ENCODE measurements at regions not wholly inside any gene's neighbourhood (a gene's known extent, or its start where the extent isn't known, plus 50 kb on each side); places are given as distances from the start of the nearest gene placed in this dataset.

- Histone ChIP-seq H3K27ac (ENCODE audit: low read depth, low read length) (no peak overlapping the region), H3K9me3 (ENCODE audit: control insufficient read depth in 1 of 2, low read length in 2 of 2) (peaks cover 13 to 16% of the 10 kb centered on the region in 2 donors), H3K27me3 (ENCODE audit: control insufficient read depth in 1 of 2, insufficient read depth in 2 of 2, low read length in 2 of 2) (no peaks in the 10 kb centered on the region), H3K36me3 (ENCODE audit: control insufficient read depth in 1 of 2, insufficient read depth in 2 of 2, low read length in 2 of 2) (no peaks in the 10 kb centered on the region), H3K4me3 (ENCODE audit: low read depth in 1 of 2, low read length in 2 of 2) (no peak overlapping the region), H3K4me1 (ENCODE audit: control insufficient read depth in 1 of 2, insufficient read depth in 2 of 2, low read length in 2 of 2) (no peaks in the 10 kb centered on the region), H3K9ac (ENCODE audit: low read depth in 1 of 2, low read length in 2 of 2) (no peak overlapping the region)
Measured at GRCh38 chr13:89287381-89287780, 1616.2 kb downstream of the SLITRK5 start.

DNA sequence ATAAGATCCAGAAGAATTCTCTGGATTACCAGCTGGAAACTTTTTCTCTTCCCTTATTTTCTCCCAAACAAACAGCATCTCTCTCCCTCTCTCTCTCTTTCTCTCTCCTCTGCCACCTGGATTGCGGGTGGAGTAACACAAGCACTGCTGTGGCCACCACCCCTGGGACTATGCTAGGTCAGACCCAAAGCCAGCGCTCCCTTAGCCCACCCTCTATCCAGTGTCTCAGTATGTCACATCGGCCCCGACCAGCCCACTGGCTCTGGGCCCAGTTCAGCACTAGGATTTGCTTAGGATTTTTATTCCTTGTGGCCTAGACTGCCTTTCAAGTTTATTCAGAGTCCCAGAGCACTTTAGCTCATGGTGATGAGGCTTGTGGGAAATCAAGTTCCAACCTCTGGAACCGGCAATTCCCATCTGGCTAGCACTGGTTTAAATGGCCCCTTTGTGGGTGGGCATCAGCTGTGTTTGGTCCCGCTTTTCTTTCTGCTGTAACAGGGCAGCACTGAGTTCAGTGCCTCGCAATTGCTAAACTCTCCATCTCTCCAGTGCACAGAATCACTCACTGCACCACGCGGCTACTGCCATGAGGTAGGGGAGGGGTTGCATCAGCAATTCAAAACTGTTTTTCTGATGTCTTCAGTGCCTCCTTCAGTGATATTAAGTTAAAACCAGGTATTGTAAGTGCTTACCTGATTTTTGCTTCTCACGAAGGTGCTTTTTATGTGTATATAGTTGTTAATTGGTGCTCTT, 1623.1 kb downstream of the SLITRK5 start:
- no peaks in the 10 kb centered on the region for H3K36me3 ChIP-seq (ENCODE audit: control insufficient read depth in 1 of 2, insufficient read depth in 2 of 2, low read length in 2 of 2)
- H3K27me3 ChIP-seq (ENCODE audit: control insufficient read depth in 1 of 2, insufficient read depth in 2 of 2, low read length in 2 of 2), result no peaks in the 10 kb centered on the region
- no peaks in the 10 kb centered on the region for H3K4me1 ChIP-seq (ENCODE audit: control insufficient read depth in 1 of 2, insufficient read depth in 2 of 2, low read length in 2 of 2)
- no peak overlapping the region for H3K9ac ChIP-seq (ENCODE audit: low read depth in 1 of 2, low read length in 2 of 2)
- H3K27ac ChIP-seq (ENCODE audit: low read depth, low read length), result no peak overlapping the region
- peaks cover 11% of the 10 kb centered on the region in 2 donors for H3K9me3 ChIP-seq (ENCODE audit: control insufficient read depth in 1 of 2, low read length in 2 of 2)
- no peak overlapping the region for H3K4me3 ChIP-seq (ENCODE audit: low read depth in 1 of 2, low read length in 2 of 2)

- Histone ChIP-seq H3K4me3 (ENCODE audit: low read depth in 1 of 2, low read length in 2 of 2) (no peak overlapping the region), H3K27ac (ENCODE audit: low read depth, low read length) (no peak overlapping the region), H3K9ac (ENCODE audit: low read depth in 1 of 2, low read length in 2 of 2) (no peak overlapping the region), H3K4me1 (ENCODE audit: control insufficient read depth in 1 of 2, insufficient read depth in 2 of 2, low read length in 2 of 2) (no peaks in the 10 kb centered on the region), H3K36me3 (ENCODE audit: control insufficient read depth in 1 of 2, insufficient read depth in 2 of 2, low read length in 2 of 2) (no peaks in the 10 kb centered on the region), H3K9me3 (ENCODE audit: control insufficient read depth in 1 of 2, low read length in 2 of 2) (peaks cover 2 to 9% of the 10 kb centered on the region in 2 donors), H3K27me3 (ENCODE audit: control insufficient read depth in 1 of 2, insufficient read depth in 2 of 2, low read length in 2 of 2) (no peaks in the 10 kb centered on the region)
Measured at GRCh38 chr13:89307278-89307677, 1636.1 kb downstream of the SLITRK5 start.

- Histone ChIP-seq H3K9me3 (ENCODE audit: control insufficient read depth in 1 of 2, low read length in 2 of 2) (peaks cover 2 to 5% of the 10 kb centered on the region in 2 donors), H3K27ac (ENCODE audit: low read depth, low read length) (no peak overlapping the region), H3K27me3 (ENCODE audit: control insufficient read depth in 1 of 2, insufficient read depth in 2 of 2, low read length in 2 of 2) (no peaks in the 10 kb centered on the region), H3K4me3 (ENCODE audit: low read depth in 1 of 2, low read length in 2 of 2) (no peak overlapping the region), H3K9ac (ENCODE audit: low read depth in 1 of 2, low read length in 2 of 2) (no peak overlapping the region), H3K4me1 (ENCODE audit: control insufficient read depth in 1 of 2, insufficient read depth in 2 of 2, low read length in 2 of 2) (no peaks in the 10 kb centered on the region), H3K36me3 (ENCODE audit: control insufficient read depth in 1 of 2, insufficient read depth in 2 of 2, low read length in 2 of 2) (no peaks in the 10 kb centered on the region)
Measured at GRCh38 chr13:89310943-89311672, 1639.9 kb downstream of the SLITRK5 start.

DNA sequence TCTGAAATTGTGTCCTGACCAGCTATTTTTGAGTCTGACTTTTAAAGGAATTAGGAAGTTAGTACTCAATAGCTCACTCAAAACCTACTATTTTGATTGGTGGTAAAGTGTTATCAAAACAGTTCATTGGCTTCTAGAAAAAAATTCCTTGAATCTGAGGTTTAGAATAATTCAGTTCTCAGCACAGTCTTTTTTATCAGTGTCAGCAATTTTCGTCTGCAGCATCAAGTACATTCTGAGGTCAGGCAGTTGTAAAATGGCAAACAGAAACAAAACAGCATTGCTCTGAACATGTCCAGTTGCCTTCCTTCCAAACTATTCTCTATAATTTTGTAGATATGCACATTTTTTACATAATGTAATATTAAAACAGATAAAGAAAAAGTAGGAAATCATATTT, 1644.1 kb downstream of the SLITRK5 start:
- no peaks in the 10 kb centered on the region for H3K4me1 ChIP-seq (ENCODE audit: control insufficient read depth in 1 of 2, insufficient read depth in 2 of 2, low read length in 2 of 2)
- H3K9me3 ChIP-seq (ENCODE audit: control insufficient read depth in 1 of 2, low read length in 2 of 2), result peaks cover 2 to 5% of the 10 kb centered on the region in 2 donors
- H3K9ac ChIP-seq (ENCODE audit: low read depth in 1 of 2, low read length in 2 of 2), result no peak overlapping the region
- H3K4me3 ChIP-seq (ENCODE audit: low read depth in 1 of 2, low read length in 2 of 2), result no peak overlapping the region
- no peak overlapping the region for H3K27ac ChIP-seq (ENCODE audit: low read depth, low read length)
- no peaks in the 10 kb centered on the region for H3K36me3 ChIP-seq (ENCODE audit: control insufficient read depth in 1 of 2, insufficient read depth in 2 of 2, low read length in 2 of 2)
- no peaks in the 10 kb centered on the region for H3K27me3 ChIP-seq (ENCODE audit: control insufficient read depth in 1 of 2, insufficient read depth in 2 of 2, low read length in 2 of 2)

GRCh38 chr13:89322466-89322865, 1651.3 kb downstream of the SLITRK5 start:
- Histone ChIP-seq H3K4me3 (ENCODE audit: low read depth in 1 of 2, low read length in 2 of 2) (no peak overlapping the region), H3K36me3 (ENCODE audit: control insufficient read depth in 1 of 2, insufficient read depth in 2 of 2, low read length in 2 of 2) (no peaks in the 10 kb centered on the region), H3K4me1 (ENCODE audit: control insufficient read depth in 1 of 2, insufficient read depth in 2 of 2, low read length in 2 of 2) (no peaks in the 10 kb centered on the region), H3K27ac (ENCODE audit: low read depth, low read length) (no peak overlapping the region), H3K27me3 (ENCODE audit: control insufficient read depth in 1 of 2, insufficient read depth in 2 of 2, low read length in 2 of 2) (no peaks in the 10 kb centered on the region), H3K9me3 (ENCODE audit: control insufficient read depth in 1 of 2, low read length in 2 of 2) (peaks cover 7% of the 10 kb centered on the region in 2 donors), H3K9ac (ENCODE audit: low read depth in 1 of 2, low read length in 2 of 2) (no peak overlapping the region)

DNA sequence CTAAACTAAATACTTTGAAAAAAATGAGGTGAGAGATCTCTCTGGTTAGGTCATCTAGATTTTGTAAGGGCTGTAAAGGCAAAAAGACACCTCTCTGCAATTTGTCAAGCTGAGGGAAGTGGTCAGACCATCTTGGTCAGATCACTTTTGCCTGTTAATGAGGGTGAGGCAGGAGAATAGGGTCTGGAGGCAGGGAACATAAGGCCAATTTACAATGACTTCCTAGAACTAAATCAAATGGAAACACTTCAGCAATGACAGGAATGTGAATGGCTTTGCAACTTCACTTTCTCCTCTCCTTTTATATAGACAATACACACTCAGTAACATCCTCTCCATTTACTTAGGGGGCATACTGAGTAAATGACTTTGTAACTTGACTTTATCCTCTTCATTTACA, 1653.4 kb downstream of the SLITRK5 start:
- no peaks in the 10 kb centered on the region for H3K36me3 ChIP-seq (ENCODE audit: control insufficient read depth in 1 of 2, insufficient read depth in 2 of 2, low read length in 2 of 2)
- no peak overlapping the region for H3K27ac ChIP-seq (ENCODE audit: low read depth, low read length)
- no peak overlapping the region for H3K9ac ChIP-seq (ENCODE audit: low read depth in 1 of 2, low read length in 2 of 2)
- no peak overlapping the region for H3K4me3 ChIP-seq (ENCODE audit: low read depth in 1 of 2, low read length in 2 of 2)
- no peaks in the 10 kb centered on the region for H3K27me3 ChIP-seq (ENCODE audit: control insufficient read depth in 1 of 2, insufficient read depth in 2 of 2, low read length in 2 of 2)
- H3K9me3 ChIP-seq (ENCODE audit: control insufficient read depth in 1 of 2, low read length in 2 of 2), result peaks cover 7% of the 10 kb centered on the region in 2 donors
- H3K4me1 ChIP-seq (ENCODE audit: control insufficient read depth in 1 of 2, insufficient read depth in 2 of 2, low read length in 2 of 2), result no peaks in the 10 kb centered on the region

DNA sequence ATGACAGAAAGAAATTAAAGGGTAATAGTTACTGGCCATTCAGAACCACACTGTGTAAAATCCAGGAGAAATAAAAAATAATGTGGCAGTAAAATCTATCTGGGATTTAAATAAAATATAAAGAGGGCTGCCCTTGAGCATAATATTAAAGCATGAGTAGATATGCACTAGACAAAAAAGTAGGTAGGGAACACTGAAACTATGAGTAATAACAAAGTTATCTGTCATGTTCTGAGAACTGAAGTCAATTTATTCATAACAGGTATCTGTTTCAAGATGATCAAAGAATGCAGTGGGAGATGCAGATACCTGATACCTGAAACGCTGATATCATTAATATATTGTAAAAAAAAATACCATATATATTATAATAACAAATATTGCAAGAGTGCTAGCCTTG, 1672.0 kb downstream of the SLITRK5 start:
- no peaks in the 10 kb centered on the region for H3K36me3 ChIP-seq (ENCODE audit: control insufficient read depth in 1 of 2, insufficient read depth in 2 of 2, low read length in 2 of 2)
- H3K9ac ChIP-seq (ENCODE audit: low read depth in 1 of 2, low read length in 2 of 2), result no peak overlapping the region
- H3K9me3 ChIP-seq (ENCODE audit: control insufficient read depth in 1 of 2, low read length in 2 of 2), result peaks cover 0 to 5% of the 10 kb centered on the region in 2 donors
- no peaks in the 10 kb centered on the region for H3K4me1 ChIP-seq (ENCODE audit: control insufficient read depth in 1 of 2, insufficient read depth in 2 of 2, low read length in 2 of 2)
- no peak overlapping the region for H3K27ac ChIP-seq (ENCODE audit: low read depth, low read length)
- H3K27me3 ChIP-seq (ENCODE audit: control insufficient read depth in 1 of 2, insufficient read depth in 2 of 2, low read length in 2 of 2), result no peaks in the 10 kb centered on the region
- no peak overlapping the region for H3K4me3 ChIP-seq (ENCODE audit: low read depth in 1 of 2, low read length in 2 of 2)

DNA sequence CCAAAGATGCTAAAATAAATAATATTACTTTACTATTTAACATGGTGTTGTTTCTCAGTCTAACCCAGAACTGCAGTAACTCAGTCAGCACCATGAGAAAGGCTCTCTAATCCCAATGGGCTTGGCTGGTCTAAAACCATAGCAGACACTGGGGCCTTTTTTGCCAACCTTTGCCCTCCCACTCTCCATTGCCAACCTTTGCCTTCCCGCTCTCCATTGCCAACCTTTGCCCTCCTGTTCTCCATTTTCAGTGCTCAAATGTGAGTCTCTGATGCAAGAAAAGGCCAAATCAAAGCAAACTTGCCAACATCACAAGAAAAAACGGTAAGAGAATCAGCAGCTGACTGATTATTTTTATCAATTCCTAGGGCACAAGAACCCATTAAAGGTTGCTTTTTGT, 1681.2 kb downstream of the SLITRK5 start:
- Histone ChIP-seq H3K36me3 (ENCODE audit: control insufficient read depth in 1 of 2, insufficient read depth in 2 of 2, low read length in 2 of 2) (no peaks in the 10 kb centered on the region), H3K27me3 (ENCODE audit: control insufficient read depth in 1 of 2, insufficient read depth in 2 of 2, low read length in 2 of 2) (no peaks in the 10 kb centered on the region), H3K4me1 (ENCODE audit: control insufficient read depth in 1 of 2, insufficient read depth in 2 of 2, low read length in 2 of 2) (no peaks in the 10 kb centered on the region), H3K27ac (ENCODE audit: low read depth, low read length) (no peak overlapping the region), H3K9me3 (ENCODE audit: control insufficient read depth in 1 of 2, low read length in 2 of 2) (peaks cover 0 to 4% of the 10 kb centered on the region in 2 donors), H3K9ac (ENCODE audit: low read depth in 1 of 2, low read length in 2 of 2) (no peak overlapping the region), H3K4me3 (ENCODE audit: low read depth in 1 of 2, low read length in 2 of 2) (no peak overlapping the region)

- H3K4me3 ChIP-seq (ENCODE audit: low read depth in 1 of 2, low read length in 2 of 2), result no peak overlapping the region
- no peak overlapping the region for H3K9ac ChIP-seq (ENCODE audit: low read depth in 1 of 2, low read length in 2 of 2)
- H3K27ac ChIP-seq (ENCODE audit: low read depth, low read length), result no peak overlapping the region
- H3K9me3 ChIP-seq (ENCODE audit: control insufficient read depth in 1 of 2, low read length in 2 of 2), result peaks cover 0 to 6% of the 10 kb centered on the region in 2 donors
- H3K36me3 ChIP-seq (ENCODE audit: control insufficient read depth in 1 of 2, insufficient read depth in 2 of 2, low read length in 2 of 2), result no peaks in the 10 kb centered on the region
- H3K4me1 ChIP-seq (ENCODE audit: control insufficient read depth in 1 of 2, insufficient read depth in 2 of 2, low read length in 2 of 2), result no peaks in the 10 kb centered on the region
- no peaks in the 10 kb centered on the region for H3K27me3 ChIP-seq (ENCODE audit: control insufficient read depth in 1 of 2, insufficient read depth in 2 of 2, low read length in 2 of 2)
Measured at GRCh38 chr13:89361909-89362308, 1690.7 kb downstream of the SLITRK5 start.
